ENCODE measurements at regions not wholly inside any gene's neighbourhood (a gene's known extent, or its start where the extent isn't known, plus 50 kb on each side); places are given as distances from the start of the nearest gene placed in this dataset.

DNA sequence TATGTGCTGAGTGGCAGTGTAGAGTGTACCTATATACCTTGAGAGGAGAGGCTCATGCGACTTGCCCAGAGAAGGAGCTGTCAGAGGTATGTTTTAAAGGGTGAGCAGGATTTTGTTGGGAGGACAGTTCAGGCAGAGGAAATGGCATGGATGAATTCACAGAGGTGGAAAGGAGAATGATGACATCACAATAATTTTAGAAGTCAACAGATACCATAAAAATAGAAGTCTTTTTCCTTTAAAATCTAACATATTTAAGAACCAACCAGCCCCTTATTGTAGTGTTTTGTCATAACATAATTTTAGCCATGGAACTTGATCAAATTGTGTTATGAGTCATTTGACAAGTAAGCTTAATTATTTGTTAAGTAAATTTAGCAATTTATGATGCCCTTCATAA lies 538.1 kb upstream of the GYPC start:
- TF ChIP-seq, protein P1, sequence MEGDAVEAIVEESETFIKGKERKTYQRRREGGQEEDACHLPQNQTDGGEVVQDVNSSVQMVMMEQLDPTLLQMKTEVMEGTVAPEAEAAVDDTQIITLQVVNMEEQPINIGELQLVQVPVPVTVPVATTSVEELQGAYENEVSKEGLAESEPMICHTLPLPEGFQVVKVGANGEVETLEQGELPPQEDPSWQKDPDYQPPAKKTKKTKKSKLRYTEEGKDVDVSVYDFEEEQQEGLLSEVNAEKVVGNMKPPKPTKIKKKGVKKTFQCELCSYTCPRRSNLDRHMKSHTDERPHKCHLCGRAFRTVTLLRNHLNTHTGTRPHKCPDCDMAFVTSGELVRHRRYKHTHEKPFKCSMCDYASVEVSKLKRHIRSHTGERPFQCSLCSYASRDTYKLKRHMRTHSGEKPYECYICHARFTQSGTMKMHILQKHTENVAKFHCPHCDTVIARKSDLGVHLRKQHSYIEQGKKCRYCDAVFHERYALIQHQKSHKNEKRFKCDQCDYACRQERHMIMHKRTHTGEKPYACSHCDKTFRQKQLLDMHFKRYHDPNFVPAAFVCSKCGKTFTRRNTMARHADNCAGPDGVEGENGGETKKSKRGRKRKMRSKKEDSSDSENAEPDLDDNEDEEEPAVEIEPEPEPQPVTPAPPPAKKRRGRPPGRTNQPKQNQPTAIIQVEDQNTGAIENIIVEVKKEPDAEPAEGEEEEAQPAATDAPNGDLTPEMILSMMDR (conservative IDR thresholded peaks at IDR 0.05), result no peak
- no peak for TF ChIP-seq EZH2 (IDR thresholded peaks at IDR 0.05; ENCODE audit: low read depth)

Data from PC-9 (cell line).